ENCODE measurements at regions not wholly inside any gene's neighbourhood (a gene's known extent, or its start where the extent isn't known, plus 50 kb on each side); places are given as distances from the start of the nearest gene placed in this dataset.
A peak's percentile ranks its signal among the peaks of the same experiment; 100 is the strongest.

DNA sequence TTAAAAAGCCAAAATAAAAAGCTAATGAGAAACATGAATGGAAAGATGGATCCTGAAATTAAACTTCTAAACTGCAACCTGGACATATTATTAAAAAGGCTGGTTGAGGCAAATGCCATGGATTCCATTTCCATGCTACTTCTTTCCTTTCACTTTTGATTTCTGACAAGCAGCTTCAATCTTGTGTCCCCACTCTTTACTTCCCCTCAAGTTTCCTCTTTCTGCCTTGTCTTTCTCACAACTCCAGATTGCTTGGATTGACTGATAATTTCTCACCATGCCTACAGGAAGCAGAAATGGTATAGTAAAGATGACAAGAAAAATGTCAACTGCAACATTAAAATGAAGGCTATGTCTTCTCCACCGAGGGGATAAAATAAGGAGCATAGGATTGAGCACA is 1136.7 kb downstream of the TUSC7 start (continued):
- TF ChIP-seq, protein P1, sequence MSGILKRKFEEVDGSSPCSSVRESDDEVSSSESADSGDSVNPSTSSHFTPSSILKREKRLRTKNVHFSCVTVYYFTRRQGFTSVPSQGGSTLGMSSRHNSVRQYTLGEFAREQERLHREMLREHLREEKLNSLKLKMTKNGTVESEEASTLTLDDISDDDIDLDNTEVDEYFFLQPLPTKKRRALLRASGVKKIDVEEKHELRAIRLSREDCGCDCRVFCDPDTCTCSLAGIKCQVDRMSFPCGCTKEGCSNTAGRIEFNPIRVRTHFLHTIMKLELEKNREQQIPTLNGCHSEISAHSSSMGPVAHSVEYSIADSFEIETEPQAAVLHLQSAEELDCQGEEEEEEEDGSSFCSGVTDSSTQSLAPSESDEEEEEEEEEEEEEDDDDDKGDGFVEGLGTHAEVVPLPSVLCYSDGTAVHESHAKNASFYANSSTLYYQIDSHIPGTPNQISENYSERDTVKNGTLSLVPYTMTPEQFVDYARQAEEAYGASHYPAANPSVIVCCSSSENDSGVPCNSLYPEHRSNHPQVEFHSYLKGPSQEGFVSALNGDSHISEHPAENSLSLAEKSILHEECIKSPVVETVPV (CRISPR knock-in tag; IDR thresholded peaks at IDR 0.05) = no peak
- no peak for TF ChIP-seq RARB (CRISPR knock-in tag; IDR thresholded peaks at IDR 0.05)
- TF ChIP-seq, protein P2, sequence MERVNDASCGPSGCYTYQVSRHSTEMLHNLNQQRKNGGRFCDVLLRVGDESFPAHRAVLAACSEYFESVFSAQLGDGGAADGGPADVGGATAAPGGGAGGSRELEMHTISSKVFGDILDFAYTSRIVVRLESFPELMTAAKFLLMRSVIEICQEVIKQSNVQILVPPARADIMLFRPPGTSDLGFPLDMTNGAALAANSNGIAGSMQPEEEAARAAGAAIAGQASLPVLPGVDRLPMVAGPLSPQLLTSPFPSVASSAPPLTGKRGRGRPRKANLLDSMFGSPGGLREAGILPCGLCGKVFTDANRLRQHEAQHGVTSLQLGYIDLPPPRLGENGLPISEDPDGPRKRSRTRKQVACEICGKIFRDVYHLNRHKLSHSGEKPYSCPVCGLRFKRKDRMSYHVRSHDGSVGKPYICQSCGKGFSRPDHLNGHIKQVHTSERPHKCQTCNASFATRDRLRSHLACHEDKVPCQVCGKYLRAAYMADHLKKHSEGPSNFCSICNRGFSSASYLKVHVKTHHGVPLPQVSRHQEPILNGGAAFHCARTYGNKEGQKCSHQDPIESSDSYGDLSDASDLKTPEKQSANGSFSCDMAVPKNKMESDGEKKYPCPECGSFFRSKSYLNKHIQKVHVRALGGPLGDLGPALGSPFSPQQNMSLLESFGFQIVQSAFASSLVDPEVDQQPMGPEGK (CRISPR knock-in tag; IDR thresholded peaks at IDR 0.05; ENCODE audit: borderline replicate concordance) = no peak
- TF ChIP-seq TOX (CRISPR knock-in tag; IDR thresholded peaks at IDR 0.05; ENCODE audit: borderline replicate concordance) = no peak
- no peak for TF ChIP-seq ZNF8 (CRISPR knock-in tag; IDR thresholded peaks at IDR 0.05)
- TF ChIP-seq BACH2 (CRISPR knock-in tag; IDR thresholded peaks at IDR 0.05; ENCODE audit: borderline replicate concordance) = no peak
- TF ChIP-seq GLIS3 (CRISPR knock-in tag; IDR thresholded peaks at IDR 0.05) = no peak
- TF ChIP-seq, protein P3, sequence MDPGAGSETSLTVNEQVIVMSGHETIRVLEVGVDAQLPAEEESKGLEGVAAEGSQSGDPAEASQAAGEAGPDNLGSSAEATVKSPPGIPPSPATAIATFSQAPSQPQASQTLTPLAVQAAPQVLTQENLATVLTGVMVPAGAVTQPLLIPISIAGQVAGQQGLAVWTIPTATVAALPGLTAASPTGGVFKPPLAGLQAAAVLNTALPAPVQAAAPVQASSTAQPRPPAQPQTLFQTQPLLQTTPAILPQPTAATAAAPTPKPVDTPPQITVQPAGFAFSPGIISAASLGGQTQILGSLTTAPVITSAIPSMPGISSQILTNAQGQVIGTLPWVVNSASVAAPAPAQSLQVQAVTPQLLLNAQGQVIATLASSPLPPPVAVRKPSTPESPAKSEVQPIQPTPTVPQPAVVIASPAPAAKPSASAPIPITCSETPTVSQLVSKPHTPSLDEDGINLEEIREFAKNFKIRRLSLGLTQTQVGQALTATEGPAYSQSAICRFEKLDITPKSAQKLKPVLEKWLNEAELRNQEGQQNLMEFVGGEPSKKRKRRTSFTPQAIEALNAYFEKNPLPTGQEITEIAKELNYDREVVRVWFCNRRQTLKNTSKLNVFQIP (CRISPR knock-in tag; IDR thresholded peaks at IDR 0.05; ENCODE audit: borderline replicate concordance, low read depth) = no peak
- no peak for TF ChIP-seq CSDC2 (CRISPR knock-in tag; IDR thresholded peaks at IDR 0.05)

DNA sequence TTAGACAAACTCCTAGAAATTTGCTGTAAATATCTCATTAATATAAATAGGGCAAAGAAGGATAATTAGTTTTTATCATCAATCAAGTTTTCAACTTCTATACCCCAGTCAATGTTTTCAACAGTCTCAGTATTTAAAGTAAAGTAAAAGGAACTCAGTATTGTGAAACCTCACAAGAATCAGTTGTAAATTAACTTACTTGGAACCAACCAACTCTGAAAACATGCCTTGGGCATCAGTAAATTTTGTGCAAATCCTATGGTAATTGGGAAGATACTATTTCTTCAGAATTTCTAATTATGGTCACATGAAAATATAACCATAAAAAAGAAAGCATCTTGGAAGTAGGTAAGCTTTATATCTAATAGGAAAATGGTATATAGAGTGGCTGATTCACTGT is 1139.0 kb downstream of the TUSC7 start:
- TF ChIP-seq ZFP3 (CRISPR knock-in tag; IDR thresholded peaks at IDR 0.05) (no peak), TCF4 (CRISPR knock-in tag; IDR thresholded peaks at IDR 0.05; ENCODE audit: borderline replicate concordance) (no peak), BACH2 (CRISPR knock-in tag; IDR thresholded peaks at IDR 0.05; ENCODE audit: borderline replicate concordance) (no peak), TOX (CRISPR knock-in tag; IDR thresholded peaks at IDR 0.05; ENCODE audit: borderline replicate concordance) (no peak), ZC3H10 (CRISPR knock-in tag; IDR thresholded peaks at IDR 0.05) (no peak), ESRRG (CRISPR knock-in tag; IDR thresholded peaks at IDR 0.05) (no peak), GLIS3 (CRISPR knock-in tag; IDR thresholded peaks at IDR 0.05) (no peak), RARB (CRISPR knock-in tag; IDR thresholded peaks at IDR 0.05) (no peak)
- TF ChIP-seq, protein P2 (CRISPR knock-in tag; IDR thresholded peaks at IDR 0.05; ENCODE audit: borderline replicate concordance) = no peak
- ATAC-seq = no peak

DNA sequence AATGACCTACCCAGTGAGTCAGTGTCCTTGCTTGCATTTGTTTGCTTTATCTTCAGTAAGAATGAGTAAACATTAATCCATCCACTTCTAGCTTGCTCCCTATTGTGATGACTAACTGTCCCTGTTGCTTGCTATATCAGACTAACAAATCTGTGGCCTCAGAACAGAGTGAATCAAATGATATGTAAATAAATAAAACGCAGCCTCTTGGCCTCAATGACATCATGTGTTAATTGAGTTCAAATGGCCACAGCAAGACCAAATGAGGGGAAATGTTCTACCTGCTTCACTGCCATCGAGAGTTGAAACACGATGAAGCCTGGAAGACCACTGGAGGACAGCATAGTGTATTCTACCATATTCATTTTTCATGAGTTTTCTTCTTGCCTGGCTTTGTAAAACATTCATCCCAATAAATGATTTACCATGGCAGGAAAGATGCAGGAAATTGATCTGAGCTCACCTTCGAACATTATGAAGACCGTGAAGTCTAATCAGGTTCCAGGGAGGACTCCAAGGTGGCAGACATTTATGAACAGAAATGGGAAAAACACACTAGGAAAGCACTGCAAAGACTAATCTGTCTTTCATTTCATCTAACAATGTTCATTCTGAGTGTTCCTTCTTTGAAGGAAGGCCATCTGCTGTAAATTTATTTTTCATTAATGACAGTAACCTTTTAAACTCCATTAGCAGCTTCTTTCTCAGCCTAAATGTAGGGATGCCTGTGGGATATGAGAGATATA is 1144.5 kb downstream of the TUSC7 start:
- peak; percentile 49; the same call in 1 of the 2 replicates for TF ChIP-seq TCF4 (CRISPR knock-in tag; IDR thresholded peaks at IDR 0.05; ENCODE audit: borderline replicate concordance)
- TF ChIP-seq ZFP3 (CRISPR knock-in tag; IDR thresholded peaks at IDR 0.05) = no peak
- TF ChIP-seq ISL1 (CRISPR knock-in tag; IDR thresholded peaks at IDR 0.05) = 0 out of 2 replicates have a peak, but pooled peaks have one; percentile 12
- peak; percentile 47 for ATAC-seq

DNA sequence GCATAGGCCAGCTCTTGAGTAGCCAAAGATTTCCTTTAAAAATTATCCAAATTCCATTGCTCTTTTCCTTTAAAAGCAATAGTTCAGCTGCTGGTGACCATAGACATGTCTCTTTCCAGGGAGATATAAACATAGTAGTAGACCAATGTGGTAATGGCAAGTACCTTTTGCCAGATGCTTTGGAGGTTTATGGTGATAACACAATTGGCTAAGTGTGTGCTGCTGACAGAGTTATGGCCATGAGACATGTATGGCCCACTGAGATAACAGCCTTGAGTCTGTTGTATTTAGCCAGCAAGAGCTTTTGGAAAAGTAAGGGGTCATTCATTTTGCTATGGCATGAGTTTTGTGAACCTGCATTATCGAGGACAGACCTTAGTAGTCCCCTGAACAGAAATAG is 1146.8 kb downstream of the TUSC7 start:
- TF ChIP-seq SNAI2 (CRISPR knock-in tag; IDR thresholded peaks at IDR 0.05) (no peak), TCF4 (CRISPR knock-in tag; IDR thresholded peaks at IDR 0.05; ENCODE audit: borderline replicate concordance) (no peak), BACH2 (CRISPR knock-in tag; IDR thresholded peaks at IDR 0.05; ENCODE audit: borderline replicate concordance) (no peak), ZNF8 (CRISPR knock-in tag; IDR thresholded peaks at IDR 0.05) (no peak), PPARA (CRISPR knock-in tag; IDR thresholded peaks at IDR 0.05; ENCODE audit: borderline replicate concordance) (no peak), ZFP30 (CRISPR knock-in tag; IDR thresholded peaks at IDR 0.05) (no peak), ISL1 (CRISPR knock-in tag; IDR thresholded peaks at IDR 0.05) (no peak), ZC3H10 (CRISPR knock-in tag; IDR thresholded peaks at IDR 0.05) (no peak), ZNF70 (CRISPR knock-in tag; IDR thresholded peaks at IDR 0.05) (no peak), ESRRG (CRISPR knock-in tag; IDR thresholded peaks at IDR 0.05) (no peak)
- TF ChIP-seq, protein P3 (CRISPR knock-in tag; IDR thresholded peaks at IDR 0.05; ENCODE audit: borderline replicate concordance, low read depth) = no peak
- TF ChIP-seq, protein P4, sequence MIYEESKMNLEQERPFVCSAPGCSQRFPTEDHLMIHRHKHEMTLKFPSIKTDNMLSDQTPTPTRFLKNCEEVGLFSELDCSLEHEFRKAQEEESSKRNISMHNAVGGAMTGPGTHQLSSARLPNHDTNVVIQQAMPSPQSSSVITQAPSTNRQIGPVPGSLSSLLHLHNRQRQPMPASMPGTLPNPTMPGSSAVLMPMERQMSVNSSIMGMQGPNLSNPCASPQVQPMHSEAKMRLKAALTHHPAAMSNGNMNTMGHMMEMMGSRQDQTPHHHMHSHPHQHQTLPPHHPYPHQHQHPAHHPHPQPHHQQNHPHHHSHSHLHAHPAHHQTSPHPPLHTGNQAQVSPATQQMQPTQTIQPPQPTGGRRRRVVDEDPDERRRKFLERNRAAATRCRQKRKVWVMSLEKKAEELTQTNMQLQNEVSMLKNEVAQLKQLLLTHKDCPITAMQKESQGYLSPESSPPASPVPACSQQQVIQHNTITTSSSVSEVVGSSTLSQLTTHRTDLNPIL (CRISPR knock-in tag; IDR thresholded peaks at IDR 0.05; ENCODE audit: low read depth) = no peak
- TF ChIP-seq, protein P1 (CRISPR knock-in tag; IDR thresholded peaks at IDR 0.05) = no peak
- no peak for ATAC-seq

All from SK-N-SH treated with all-trans-retinoic acid at 6 μM for 48 hours (cell line).